PC-3 (cell line): ENCODE measurements at regions not wholly inside any gene's neighbourhood (a gene's known extent, or its start where the extent isn't known, plus 50 kb on each side); places are given as distances from the start of the nearest gene placed in this dataset.
"Not testable (repeated sequence)": the region's sequence is repeated elsewhere in the genome, so short reads cannot be mapped to it uniquely, and the experiment has no call there.

Source experiments
- CTCF ChIP-seq: fragments of 300-600 bp; sonication (generic); conservative IDR thresholded peaks from 2 replicates; pipeline ENCODE4 v1.5.1; 2017; ENCODE audit warnings: antibody characterized with exemption, low read depth, mild to moderate bottlenecking, low read length
- EZH2 ChIP-seq: fragments of 300-600 bp; sonication (generic); IDR thresholded peaks from one replicate; pipeline ENCODE4 v1.6.1; 2017; ENCODE audit warnings: antibody characterized with exemption, mild to moderate bottlenecking, low read length; ENCODE audit not compliant: unreplicated experiment
- EZH2phosphoT487 ChIP-seq: fragments of 300-600 bp; sonication (generic); IDR thresholded peaks from 2 replicates; pipeline ENCODE4 v1.6.1; 2018; ENCODE audit warnings: mild to moderate bottlenecking, antibody characterized with exemption, low read length, borderline replicate concordance

GRCh38 chr17:21814272-21814671 is 121.9 kb downstream of the KCNJ18 start:
- not testable (repeated sequence) for TF ChIP-seq CTCF, EZH2, EZH2phosphoT487
